ENCODE measurements at regions not wholly inside any gene's neighbourhood (a gene's known extent, or its start where the extent isn't known, plus 50 kb on each side); places are given as distances from the start of the nearest gene placed in this dataset.
A peak's percentile ranks its signal among the peaks of the same experiment; 100 is the strongest.
"Not testable (repeated sequence)": the region's sequence is repeated elsewhere in the genome, so short reads cannot be mapped to it uniquely, and the experiment has no call there.

DNA sequence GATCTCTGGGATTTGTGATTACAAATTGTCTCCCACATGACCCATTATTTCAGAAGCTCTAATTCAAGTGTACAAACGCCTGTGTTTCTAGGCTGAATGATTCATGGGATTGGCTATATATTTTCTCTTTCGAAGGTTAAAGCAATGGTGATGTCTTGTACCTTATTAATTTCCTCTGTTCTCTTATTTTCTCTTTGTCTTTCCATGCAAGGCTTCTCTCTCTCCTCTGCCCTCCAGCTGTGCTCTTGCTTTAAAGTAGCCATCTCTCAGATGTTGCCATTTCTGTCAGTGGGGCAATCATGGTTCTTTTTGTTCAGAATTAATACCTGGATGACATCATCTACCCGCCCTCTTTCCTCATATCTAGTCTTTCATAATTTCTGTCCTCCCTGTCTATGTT is 184.3 kb upstream of the ATP10B start:
- DNase-seq (ENCODE audit: low spot score), result no peak

DNA sequence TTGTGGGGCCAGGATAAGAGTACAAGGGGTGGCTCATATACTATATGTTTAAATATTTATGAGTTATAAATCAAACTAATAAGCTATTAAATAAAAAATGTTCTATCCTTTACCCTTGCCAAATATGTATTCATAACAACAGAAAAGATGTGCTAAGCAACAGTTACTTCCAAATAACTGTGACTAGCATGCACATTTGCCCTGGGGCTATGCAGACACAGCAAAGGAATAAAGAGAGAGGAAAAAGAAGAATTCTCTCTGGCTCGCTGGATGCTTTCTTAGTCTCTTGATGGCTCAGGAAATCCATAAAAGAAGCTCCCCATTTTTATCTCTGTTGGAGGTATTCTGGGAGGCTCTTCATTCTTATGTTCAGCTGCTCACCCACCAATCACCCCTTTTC is 182.4 kb upstream of the ATP10B start:
- DNase-seq (ENCODE audit: low spot score), result no peak

DNA sequence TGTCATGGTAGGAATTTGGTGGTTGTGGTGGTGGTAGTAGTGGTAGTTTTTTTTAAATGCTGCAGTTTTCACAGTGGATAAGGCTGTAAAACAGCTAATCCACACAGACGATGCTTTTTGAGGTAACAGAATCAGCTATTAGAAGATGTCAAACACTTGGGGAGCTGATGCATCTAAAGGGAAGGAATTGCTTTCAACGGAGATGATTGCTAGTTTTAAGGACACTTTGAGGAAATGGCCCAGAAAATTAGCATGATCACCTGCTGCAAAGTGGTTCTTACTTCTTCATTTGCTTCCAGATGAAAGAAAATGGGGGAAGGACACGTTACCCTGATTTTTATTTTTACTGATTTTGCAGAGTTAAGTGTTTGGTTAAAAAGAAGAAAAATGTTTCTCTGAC is 178.2 kb upstream of the ATP10B start:
- DNase-seq (ENCODE audit: low spot score), result no peak

DNA sequence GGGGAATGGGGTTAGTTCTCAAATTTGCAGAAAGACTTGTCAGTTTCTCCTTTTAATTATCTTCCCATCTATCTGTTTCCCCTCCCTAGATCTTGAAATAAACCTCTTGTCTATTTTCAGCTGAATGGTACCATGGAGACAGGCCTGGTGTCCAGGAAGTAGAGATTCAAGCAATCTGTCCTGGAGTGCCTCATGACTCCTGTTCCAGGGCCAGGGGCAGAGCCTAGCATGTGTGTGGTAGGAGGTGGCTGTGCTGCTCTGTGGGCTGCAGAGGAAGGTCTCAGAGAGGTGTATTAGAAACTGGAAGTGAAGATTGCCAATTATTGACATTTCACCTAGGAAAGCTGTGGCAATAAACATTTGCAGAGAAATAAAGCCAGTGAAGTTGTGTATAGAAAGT is 175.8 kb upstream of the ATP10B start:
- no peak for DNase-seq (ENCODE audit: low spot score)

DNA sequence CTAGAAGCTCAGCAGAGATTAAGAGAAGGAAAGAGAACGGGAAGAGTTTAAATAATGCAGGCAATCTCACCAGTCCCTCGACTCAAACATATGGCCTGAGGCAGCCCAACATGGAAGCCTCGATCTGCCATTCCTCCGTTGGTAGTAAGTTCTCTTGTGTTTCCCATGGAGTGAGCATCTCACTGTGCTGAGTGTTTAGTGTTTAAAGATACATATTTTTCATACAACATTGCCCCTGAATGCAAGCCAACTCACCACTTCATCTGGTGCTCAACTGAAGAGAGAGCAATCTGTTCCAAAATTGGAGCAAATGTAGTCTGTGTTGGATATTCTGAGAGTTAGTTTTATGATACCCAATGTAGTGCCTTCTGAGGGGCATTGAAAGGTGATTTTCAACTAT is 171.5 kb upstream of the ATP10B start:
- DNase-seq (ENCODE audit: low spot score), result no peak

DNA sequence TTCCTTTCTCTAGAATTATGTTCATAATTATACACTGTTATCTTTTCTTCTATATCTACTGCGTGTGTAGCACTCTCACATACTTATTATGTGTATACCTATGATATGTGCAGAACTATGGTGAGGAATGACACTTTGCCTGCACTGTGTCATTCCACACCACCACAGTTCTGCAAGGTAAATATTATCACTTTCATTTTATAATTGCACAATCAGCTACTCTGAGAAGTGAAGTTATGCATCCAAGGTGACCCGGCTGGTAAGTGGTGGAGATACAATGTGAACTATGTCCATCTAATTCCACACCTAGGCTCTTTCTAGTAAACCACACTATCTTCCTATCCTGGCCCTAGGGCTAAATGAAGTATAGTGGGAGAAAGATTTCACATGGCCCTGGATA is 170.1 kb upstream of the ATP10B start:
- no peak for DNase-seq (ENCODE audit: low spot score)

DNA sequence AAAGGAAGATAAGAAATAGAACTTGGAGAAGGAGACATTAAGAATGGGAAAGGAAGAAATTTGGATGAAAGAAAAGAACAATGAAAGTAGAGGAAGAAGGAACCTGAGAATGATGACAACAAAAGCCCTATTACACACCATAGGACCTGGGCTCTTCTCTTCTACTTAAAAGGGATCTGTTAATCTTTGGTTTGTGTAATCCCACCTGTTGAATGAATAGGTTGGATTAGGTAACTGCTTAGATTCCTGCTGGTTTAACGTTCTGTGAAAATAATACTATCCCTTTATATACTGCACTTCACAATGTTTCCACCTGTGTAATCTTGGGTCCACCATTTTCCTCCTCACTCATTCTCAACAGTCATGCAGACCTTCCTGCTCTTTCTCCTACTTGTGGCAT is 157.8 kb upstream of the ATP10B start:
- no peak for DNase-seq (ENCODE audit: low spot score)

DNA sequence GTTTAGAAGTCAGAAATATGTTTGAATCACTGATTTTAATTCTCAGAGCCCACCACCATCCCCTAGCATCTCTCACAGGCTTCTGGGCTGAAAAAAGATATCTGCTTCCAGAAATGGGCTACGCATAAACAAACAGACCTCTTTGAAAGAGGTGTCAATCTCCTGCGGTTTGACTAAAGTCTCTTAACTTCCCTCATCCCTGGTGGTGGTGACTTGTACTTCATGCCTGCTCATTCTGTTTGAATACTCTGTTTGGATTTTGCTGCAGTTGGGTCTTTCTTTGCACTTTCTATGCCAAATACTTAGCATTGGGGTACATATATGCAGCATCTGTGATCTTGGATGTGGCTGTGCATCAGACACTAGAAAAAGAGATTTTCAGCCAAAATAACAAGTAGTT is 157.2 kb upstream of the ATP10B start:
- no peak for DNase-seq (ENCODE audit: low spot score)

DNA sequence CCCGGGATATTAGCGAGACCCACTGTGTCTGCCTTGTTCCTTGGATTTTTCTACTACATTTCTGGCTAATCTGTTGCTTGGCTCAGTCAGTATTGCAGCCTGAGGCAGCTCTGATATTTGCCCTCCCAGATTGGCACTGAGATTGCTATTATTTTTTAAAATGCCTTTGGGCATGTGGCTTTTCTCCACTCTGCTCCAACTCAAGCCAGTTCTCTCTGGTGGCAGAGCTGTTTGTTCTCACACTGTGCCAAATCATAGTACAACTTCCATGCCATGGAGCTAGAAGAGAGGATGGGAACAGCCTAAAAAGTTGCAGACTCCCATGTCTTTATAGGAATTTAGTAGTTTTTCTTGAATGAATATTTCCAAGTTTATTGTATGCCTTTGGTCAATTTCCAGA is 155.9 kb upstream of the ATP10B start:
- no peak for DNase-seq (ENCODE audit: low spot score)

DNA sequence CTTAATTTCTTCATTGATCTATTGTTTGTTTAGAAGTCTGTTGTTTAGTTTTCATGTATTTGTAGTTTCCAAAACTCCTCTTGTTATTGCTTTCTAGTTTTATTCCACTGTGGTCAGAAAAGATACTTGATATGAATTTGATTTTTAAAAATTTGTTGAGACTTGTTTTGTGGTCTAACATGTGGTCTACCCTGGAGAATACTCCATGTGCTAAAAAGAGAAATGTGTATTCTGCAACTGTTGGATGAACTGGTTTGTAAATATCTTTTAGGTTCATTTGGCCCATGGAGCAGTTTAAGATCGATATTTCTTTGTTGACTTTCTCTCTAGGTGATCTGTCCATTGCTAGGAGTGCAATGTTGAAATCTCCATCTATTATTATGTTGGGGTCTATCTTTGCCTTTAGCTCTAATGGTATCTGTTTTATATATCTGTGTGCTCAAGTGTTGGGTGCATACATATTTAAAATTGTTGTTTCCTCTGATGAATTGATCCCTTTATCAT is 150.6 kb upstream of the ATP10B start:
- no peak for DNase-seq (ENCODE audit: low spot score)

DNA sequence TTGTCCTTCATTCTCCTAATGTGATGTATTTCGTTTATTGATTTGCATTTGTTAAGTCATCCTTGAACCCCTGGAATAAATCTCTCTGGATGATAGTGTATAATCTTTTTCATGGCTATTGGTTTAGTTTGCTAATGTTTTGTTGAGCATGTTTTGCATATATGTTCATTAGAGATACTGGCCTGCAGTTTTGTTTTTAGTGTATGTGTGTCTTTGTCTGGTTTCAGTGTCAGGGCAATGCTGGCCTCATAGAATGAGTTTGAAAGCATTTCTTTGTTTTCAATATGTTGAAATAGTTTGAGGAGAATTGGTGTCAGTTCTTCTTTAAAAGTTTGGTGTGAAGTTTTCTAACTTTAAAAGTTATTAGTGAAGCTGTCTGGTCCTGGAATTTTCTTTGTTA is 149.6 kb upstream of the ATP10B start:
- no peak for DNase-seq (ENCODE audit: low spot score)

DNA sequence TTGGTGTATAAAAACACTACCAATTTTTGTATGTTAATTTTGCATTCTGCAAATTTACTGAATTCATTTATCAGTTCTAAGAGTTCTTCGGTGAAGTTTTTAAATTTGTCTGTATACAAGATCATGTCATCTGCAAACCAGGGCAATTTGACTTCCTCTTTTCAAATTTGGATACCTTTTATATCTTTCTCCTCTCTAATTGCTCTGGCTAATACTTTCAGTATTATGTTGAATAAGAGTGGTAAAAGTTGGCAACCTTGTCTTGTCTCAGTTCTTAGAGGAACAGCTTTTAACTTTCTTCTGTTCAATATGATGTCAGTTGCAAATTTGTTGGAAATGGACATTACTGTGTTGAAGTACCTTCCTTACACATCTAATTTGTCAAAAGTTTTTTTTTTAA is 149.1 kb upstream of the ATP10B start:
- not testable (repeated sequence) for DNase-seq (ENCODE audit: low spot score)

DNA sequence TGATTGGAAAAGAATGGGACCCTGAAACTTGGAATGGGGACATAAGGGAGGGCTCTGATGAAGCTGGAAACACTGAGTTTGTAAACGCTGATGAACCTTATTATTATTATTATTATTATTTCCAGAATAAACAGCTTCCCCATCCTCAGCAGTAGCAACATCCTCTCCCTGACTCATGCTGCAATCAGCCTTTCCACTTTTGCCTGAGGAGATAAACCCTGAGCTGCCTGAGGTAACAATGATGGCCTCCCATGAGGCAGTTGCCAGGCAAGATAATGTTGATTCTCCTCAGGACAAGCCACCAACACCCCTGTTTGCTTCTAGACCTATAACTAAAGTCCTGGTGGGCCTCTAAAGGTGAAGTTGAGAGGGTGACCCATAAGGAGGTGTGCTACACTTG is 139.2 kb upstream of the ATP10B start:
- DNase-seq (ENCODE audit: low spot score), result no peak

DNA sequence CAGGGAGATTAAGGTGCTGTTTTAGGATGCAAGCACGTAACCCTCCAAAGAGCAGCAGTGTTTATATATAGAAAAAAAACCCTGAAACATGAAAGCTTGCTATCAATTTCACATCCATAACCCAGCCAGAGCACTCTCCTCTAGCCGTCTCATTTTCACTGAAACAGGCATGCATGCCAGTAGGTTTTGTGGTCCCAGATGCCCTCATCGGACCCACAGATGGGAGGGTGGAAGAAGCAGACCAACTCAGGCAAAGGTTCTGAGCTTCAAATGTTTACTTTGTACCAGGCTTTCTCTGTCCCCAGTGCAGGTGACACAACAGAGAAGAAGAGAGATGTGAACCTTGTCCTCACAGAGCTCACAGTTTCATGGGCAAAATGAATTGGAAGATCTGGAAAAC is 127.4 kb upstream of the ATP10B start:
- DNase-seq (ENCODE audit: low spot score), result no peak

DNA sequence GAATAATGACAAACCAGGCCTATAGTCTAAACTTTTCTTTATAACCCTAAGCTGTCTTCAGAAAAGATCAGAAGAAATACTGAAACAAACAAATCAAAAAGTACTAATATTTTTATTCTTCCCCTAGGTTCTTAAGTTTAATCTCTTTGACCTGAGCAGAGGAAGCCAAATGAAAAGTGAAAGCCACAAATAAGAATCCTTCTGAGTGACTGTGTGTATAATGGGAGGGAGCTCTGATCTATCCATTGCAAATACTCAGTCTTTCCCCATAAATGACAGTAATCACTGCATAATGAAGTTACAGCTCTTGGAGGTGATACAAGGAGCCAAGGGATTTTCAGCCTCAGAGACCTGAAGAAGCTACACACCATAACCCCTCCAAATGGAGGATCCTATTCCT is 126.9 kb upstream of the ATP10B start:
- DNase-seq (ENCODE audit: low spot score), result no peak

DNA sequence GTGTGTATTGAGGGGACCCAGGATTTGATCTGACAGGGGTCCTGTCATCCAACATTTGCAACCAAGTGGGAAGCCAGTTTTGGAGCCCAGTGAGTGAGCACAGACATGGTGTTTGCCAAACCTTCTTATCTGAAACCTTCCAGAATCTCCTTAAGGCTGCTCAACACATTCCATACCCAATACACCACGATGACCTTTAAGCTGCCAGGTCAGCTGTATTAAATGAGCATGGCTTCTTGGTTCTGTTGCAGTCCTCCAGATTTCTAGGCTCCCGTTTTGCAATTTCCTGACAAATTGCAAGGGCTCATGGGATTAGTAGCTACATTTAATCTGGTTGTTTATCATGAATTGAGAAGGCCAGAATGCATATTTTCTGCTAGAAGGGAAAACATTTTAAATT is 124.2 kb upstream of the ATP10B start:
- DNase-seq (ENCODE audit: low spot score), result no peak

DNA sequence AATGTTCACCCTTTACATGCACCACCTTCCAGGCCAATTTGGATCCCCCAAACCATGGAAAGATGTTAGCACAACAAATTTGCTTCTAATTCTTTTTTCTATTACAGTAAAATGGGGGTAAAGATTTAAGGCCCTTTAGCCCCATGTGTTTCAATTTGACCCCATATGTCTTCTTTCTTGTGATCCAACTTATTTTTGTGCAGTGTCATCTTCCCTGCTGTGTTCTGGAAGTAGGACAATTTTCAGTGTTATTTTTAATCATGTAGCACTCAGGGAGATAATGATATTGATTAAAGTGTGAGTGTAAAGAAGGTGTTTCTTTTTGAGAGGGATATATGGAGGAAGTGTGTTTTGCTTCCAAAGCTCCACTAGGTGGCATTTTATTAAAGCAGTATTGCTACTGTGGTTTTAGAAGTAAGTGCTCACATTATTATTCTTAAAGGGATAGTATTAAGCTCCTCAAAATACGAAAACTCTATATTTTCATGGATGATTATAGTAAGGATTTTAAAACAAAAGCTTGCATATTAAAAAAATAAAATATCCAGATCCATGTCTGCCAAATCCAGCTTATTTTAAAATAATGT is 118.7 kb upstream of the ATP10B start:
- DNase-seq (ENCODE audit: low spot score), result peak; percentile 6

DNA sequence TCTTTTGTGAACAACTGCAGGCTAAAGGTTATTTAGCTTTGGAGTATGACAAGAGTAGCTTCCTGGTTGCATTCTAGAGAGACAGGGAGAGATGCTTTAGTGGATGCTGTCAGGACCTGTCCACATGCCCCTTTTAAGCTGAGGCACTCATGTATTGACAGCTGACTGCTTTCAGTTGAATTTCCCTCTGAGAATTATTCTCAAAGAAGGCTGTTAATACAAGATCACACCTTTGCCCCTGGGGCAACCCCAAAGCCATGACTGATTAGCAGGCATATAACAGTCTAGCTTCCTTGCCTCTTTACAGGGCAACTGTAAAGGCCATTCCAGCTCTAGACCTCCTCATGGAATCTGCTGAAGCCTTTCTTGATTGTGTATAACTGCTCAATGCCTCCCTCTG is 117.6 kb upstream of the ATP10B start:
- no peak for DNase-seq (ENCODE audit: low spot score)

DNA sequence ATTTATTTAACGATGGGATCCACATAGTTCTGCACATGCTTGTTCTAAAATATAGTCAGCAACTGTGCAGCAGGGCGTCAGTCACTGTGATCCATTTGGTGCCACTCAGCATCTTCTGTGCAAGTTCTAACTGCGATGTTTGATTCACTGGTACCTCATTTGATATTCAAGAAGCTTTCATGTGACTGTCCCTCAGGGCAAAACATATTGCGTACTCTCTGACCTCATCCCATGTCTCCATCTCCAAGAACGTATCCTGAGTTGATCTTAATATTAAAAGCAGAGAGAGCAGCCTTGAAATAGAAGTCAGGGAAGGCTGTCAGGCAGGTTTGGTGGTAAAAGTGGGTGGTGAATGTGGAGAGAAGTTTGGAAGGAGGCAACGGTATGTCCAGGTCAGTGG is 116.5 kb upstream of the ATP10B start:
- peak; percentile 2 for DNase-seq (ENCODE audit: low spot score)

DNA sequence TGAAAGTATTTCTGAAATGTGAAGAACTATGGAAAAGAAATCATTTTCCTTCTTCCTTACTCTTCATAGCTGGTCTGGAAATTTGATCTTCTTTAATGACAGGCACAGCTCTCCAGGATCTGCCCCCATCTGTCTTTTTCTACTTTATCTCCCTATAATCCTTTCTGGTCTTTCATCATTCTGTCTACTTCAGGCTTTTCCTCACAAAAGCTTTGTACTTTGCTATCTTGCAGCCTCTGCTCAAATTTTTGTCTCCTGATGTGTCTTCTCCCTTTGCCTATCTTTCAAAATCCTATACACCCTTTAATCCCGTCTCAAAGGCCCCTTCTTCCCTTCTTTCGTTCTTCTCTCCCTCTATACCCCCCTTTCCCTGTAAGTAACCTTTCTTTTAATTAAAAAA is 114.9 kb upstream of the ATP10B start:
- no peak for DNase-seq (ENCODE audit: low spot score)

DNA sequence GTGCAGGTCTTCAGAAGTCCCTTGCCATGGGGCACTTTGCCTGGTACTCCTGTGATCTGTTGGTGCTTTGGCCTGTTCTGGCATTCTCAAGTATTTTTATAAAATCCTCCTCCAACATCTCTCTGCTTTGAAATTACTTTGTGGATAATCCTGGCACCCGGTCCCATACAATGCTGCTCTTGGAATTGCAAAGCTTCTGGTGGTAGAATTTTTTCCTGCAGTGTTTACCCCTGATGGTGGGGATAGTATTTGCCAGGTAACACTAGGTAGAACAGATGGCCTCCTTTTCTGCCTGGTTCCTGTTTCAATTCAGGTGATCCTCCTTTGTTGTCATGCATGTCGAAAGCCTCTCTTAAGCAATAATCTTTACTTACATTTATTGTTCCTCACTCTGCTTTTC is 109.8 kb upstream of the ATP10B start:
- DNase-seq (ENCODE audit: low spot score), result no peak

DNA sequence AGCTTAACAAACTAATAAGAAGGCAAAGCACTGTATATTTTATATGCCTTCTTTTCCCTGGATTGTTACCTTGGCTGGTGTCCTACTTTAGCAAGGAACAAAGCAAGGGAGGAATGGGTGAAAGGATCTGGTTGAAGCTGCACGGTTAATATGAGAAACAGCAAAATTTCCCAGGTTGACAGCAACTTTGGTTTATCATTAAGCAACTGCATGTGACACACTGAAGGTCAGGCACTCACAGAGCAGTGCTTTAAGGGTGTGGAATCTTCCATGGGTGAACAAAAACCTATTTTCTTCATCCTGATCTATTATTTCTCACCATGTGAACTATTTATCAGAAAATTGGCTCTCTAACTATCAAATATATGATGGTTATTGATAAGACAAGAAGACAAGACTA is 109.0 kb upstream of the ATP10B start:
- no peak for DNase-seq (ENCODE audit: low spot score)

DNA sequence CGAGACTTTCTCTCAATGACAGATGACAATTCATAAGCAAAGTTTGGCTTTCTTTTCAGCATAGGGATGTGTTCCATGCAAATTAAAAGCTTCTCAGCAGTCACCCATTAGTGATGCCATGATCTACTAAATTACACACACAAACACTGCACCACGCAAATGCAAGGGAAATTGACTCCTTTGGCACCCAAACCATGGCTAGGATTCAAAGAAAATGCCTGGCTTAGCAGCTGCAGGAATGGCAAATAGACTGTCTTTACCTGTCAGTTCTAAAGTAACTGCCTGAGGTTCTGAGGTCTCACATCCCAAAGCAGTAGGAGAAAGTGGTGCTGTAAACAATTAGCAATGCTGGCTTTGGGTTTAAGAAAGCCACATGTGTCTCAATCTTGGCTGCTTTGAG is 108.6 kb upstream of the ATP10B start:
- DNase-seq (ENCODE audit: low spot score), result no peak

DNA sequence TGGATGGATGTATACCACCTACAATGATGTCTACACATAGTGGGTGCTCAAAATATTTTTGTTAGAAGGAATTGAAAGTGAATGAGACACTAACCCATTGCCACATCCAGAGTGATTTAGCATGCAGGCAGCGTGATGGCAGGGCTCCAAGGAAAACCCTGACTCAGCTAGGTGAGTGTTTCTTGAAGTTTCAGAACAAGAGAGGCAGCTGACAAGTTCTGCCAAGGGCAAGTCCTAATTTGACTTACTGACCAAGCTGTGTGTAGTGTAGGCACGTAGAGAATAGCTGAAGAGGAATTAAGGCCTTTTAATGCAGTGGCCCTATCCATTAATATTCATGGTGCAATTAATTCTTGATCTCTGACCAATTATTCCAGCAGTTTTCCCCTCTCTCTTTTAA is 107.8 kb upstream of the ATP10B start:
- no peak for DNase-seq (ENCODE audit: low spot score)

DNA sequence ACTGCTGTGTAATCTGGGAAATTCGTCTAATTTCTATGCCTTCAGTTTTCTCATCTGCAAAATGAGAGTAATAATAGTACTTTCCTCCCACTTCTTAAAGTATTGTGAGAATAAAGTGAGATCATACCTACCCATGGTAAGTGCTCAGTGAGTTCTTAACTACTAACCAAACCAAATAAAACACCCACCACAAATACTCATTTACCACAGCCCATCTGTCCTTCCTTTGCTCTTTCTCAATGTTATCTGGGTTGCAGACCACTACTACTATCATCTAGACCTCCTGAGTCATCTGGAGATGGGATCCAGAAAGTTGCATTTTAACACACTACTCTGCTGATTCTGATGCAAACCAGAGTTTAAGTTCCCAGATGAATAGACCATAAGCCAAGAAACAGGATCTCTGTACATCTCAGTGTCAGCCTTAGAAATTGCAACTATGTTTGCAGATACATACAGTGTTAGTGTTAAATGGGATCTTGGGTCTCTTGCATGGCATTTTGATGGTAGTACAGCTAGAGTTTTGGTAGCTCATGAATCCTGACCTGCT is 105.4 kb upstream of the ATP10B start:
- DNase-seq (ENCODE audit: low spot score), result no peak
